Naive thymus-derived CD8-positive, alpha-beta T cell (primary cell): ENCODE measurements at regions not wholly inside any gene's neighbourhood (a gene's known extent, or its start where the extent isn't known, plus 50 kb on each side); places are given as distances from the start of the nearest gene placed in this dataset.

Source experiments
- ATAC-seq, 2 donors: fragments of 150-1000 bp; cut with Tn5 transposase in 1 of 2; sonication (Bioruptor Pico), chemical (Tn5 transposase) in 1 of 2; 1 replicate in 1 of 2; 2 replicates in 1 of 2; pipeline ENCODE4 v1.10.0; 2021; ENCODE audit warnings: mild to moderate bottlenecking in 2 of 2, moderate library complexity in 2 of 2
- POLR2A ChIA-PET: fragments of 350-600 bp; sonication (Branson Sonifier 250); formaldehyde crosslinking; loops from one replicate; lab custom pipeline; 2021; ENCODE audit warnings: antibody characterized with exemption; lab: Charles Lee
- DNase-seq, 10 donors: peaks; one replicate each; pipeline versions ENCODE4 v3.0.0 to v3.0.0-alpha.2; 2020 to 2022
- H3K27ac Mint-ChIP-seq, 10 donors: one replicate each; pipeline ENCODE4 v1.8.0; 2020 to 2022; ENCODE audit warnings: mild to moderate bottlenecking in 10 of 10, mixed read lengths in 10 of 10, moderate library complexity in 4 of 10, inconsistent platforms in 1 of 10
- H3K27me3 Mint-ChIP-seq, 5 donors: one replicate each; pipeline ENCODE4 v1.8.0; 2021 to 2022; ENCODE audit warnings: mixed read lengths in 5 of 5
- H3K36me3 Mint-ChIP-seq, 3 donors: one replicate each; pipeline ENCODE4 v1.8.0; 2020 to 2022; ENCODE audit warnings: mixed read lengths in 3 of 3, mild to moderate bottlenecking in 2 of 3, inconsistent platforms in 1 of 3
- H3K4me1 Mint-ChIP-seq, 4 donors: one replicate each; pipeline ENCODE4 v1.8.0; 2021 to 2022; ENCODE audit warnings: mixed read lengths in 4 of 4
- H3K4me3 Mint-ChIP-seq, 10 donors: one replicate each; pipeline ENCODE4 v1.8.0; 2020 to 2022; ENCODE audit warnings: mild to moderate bottlenecking in 10 of 10, mixed read lengths in 10 of 10, moderate library complexity in 6 of 10, inconsistent platforms in 1 of 10
- H3K9me3 Mint-ChIP-seq, 9 donors: one replicate each; pipeline ENCODE4 v1.8.0; 2020 to 2022; ENCODE audit warnings: mixed read lengths in 9 of 9, mild to moderate bottlenecking in 3 of 9, inconsistent platforms in 1 of 9, moderate library complexity in 1 of 9

DNA sequence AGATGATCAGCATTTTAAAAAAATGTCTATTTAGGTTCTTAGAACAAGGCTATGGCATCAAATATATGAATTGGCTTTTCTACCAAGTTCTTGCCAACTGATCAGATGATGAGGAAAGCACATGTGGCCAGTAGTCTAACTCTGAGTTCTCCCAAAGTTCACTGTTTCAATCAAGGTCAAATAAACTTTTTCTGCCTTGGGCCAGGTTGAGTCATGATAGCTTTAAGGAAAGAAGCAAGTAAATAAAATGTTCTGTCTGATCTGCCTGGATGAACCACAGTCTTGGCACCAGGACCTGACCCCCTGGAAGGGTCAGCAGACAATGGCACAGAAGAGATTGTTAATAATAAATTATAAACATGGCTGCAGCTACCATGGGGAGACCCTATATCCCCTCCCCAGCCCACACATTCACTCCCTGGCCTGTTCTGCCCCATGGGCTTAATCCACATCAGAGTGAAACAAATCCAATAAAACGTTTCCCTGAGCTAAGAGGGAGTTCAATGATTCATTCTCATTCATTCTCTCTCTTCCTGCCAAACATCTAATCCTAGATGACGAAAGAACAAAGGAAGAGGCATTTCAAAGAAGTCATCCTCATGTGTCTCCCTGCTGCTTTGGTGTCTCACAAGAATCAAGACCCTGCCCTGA is 661.6 kb downstream of the DHX35 start:
- H3K9me3 Mint-ChIP-seq: peaks cover 0 to 8% (median 0%) of the 10 kb centered on the region in 9 donors
- H3K27me3 Mint-ChIP-seq: peaks cover 0 to 11% (median 6%) of the 10 kb centered on the region in 5 donors
- POLR2A ChIA-PET: no interaction called here
- ATAC-seq (no peak), DNase-seq (no peak)
- H3K36me3 Mint-ChIP-seq: no peaks in the 10 kb centered on the region
- no peak overlapping the region for H3K4me3 Mint-ChIP-seq
- H3K4me1 Mint-ChIP-seq: no peaks in the 10 kb centered on the region
- H3K27ac Mint-ChIP-seq: no peak overlapping the region

DNA sequence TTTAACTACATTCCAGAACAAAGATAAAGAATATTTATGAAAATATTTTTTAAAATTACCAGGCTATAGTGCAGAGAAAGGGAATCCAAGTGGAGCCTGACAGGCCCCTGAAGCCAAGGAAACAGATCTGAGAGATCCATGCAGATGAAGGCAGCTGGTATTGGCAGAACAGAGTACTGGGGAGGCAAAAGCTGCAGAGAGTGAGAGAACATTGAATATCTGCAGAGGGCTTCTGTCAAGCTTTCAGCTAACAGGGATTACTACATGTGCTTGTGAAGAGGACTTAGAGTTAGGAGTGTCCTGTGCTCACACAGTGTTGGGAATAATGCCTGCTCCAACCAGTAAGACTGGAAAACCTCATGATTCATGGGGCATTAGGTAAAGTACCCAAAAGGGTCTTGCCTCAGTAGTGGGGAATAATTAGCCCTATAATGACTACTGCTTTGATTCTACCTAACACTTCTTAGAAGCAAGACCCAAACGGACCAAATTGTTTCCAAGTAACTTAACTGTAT is 657.2 kb downstream of the DHX35 start:
- no peak overlapping the region for H3K27ac Mint-ChIP-seq
- H3K27me3 Mint-ChIP-seq: peaks cover 0 to 2% (median 0%) of the 10 kb centered on the region in 5 donors
- no peak overlapping the region for H3K4me3 Mint-ChIP-seq
- H3K9me3 Mint-ChIP-seq: peaks cover 0 to 2% (median 0%) of the 10 kb centered on the region in 9 donors
- POLR2A ChIA-PET: no interaction called here
- H3K4me1 Mint-ChIP-seq: no peaks in the 10 kb centered on the region
- DNase-seq (no peak), ATAC-seq (no peak)
- H3K36me3 Mint-ChIP-seq: no peaks in the 10 kb centered on the region

GRCh38 chr20:39611901-39612300 is 649.8 kb downstream of the DHX35 start:
- no peak for ATAC-seq
- Mint-ChIP-seq H3K4me3 (no peak overlapping the region), H3K36me3 (no peaks in the 10 kb centered on the region), H3K4me1 (no peaks in the 10 kb centered on the region), H3K9me3 (peaks cover 0 to 22% (median 9%) of the 10 kb centered on the region in 9 donors), H3K27ac (no peak overlapping the region), H3K27me3 (peaks cover 0 to 8% (median 0%) of the 10 kb centered on the region in 5 donors)
- POLR2A ChIA-PET: no interaction called here
- DNase-seq: no peak

GRCh38 chr20:39607141-39607540 is 645.0 kb downstream of the DHX35 start:
- Mint-ChIP-seq H3K4me3 (no peak overlapping the region), H3K36me3 (no peaks in the 10 kb centered on the region)
- POLR2A ChIA-PET: no interaction called here

GRCh38 chr20:39605908-39606307 is 643.8 kb downstream of the DHX35 start:
- POLR2A ChIA-PET: no interaction called here
- Mint-ChIP-seq H3K27ac (no peak overlapping the region), H3K4me1 (no peaks in the 10 kb centered on the region), H3K9me3 (peaks cover 0 to 17% (median 9%) of the 10 kb centered on the region in 9 donors), H3K27me3 (peaks cover 0 to 22% (median 8%) of the 10 kb centered on the region in 5 donors), H3K36me3 (no peaks in the 10 kb centered on the region), H3K4me3 (no peak overlapping the region)
- no peak for DNase-seq
- ATAC-seq: no peak

More at GRCh38 chr20:39607141-39607540, 645.0 kb downstream of the DHX35 start:
- Mint-ChIP-seq H3K27me3 (peaks cover 0 to 22% (median 8%) of the 10 kb centered on the region in 5 donors), H3K27ac (no peak overlapping the region), H3K9me3 (peaks cover 0 to 22% (median 11%) of the 10 kb centered on the region in 9 donors), H3K4me1 (no peaks in the 10 kb centered on the region)
- DNase-seq: no peak
- ATAC-seq: no peak

DNA sequence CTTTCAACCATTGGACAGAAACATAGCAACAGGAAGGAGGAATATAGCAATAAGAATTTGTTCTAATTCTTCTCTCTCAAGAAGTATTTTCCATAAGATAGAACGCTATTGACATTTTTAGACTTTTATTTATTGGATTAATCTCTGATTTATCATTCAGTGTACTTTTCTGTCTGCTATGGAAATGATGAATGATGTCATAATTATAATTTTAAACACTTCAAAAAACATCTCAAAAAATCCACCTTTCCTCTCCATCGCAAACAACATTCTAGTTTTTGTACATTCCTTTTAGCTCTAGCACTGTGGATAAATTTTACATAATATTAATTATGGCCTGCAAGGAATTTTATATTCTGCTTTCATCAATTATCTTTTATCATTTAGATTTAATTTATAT is 643.2 kb downstream of the DHX35 start:
- ATAC-seq (no peak), DNase-seq (no peak)
- peaks cover 0 to 22% (median 8%) of the 10 kb centered on the region in 5 donors for H3K27me3 Mint-ChIP-seq
- H3K36me3 Mint-ChIP-seq: no peaks in the 10 kb centered on the region
- peaks cover 0 to 14% (median 6%) of the 10 kb centered on the region in 9 donors for H3K9me3 Mint-ChIP-seq
- POLR2A ChIA-PET: no interaction called here
- H3K4me1 Mint-ChIP-seq: no peaks in the 10 kb centered on the region
- no peak overlapping the region for H3K4me3 Mint-ChIP-seq
- no peak overlapping the region for H3K27ac Mint-ChIP-seq

DNA sequence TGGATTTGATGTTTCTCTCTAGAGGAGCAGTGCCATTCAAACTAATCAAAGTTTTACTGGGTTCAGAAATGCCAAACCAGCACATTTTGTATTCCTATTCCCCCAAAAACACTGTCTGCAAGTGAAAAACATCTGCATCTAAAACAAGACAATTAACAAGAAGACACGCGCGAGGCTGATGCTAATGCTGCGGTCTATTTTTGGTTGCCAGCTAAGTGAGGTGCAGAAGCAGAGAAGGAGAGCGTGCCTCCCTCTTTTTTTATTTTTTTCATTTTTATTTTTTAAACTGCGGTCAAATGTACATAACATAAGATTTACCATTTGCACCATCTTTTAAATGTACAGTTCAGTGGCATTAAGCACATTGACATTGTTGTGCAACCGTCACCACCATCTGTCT is 641.1 kb downstream of the DHX35 start:
- POLR2A ChIA-PET: no interaction called here
- Mint-ChIP-seq H3K4me3 (no peak overlapping the region), H3K36me3 (no peaks in the 10 kb centered on the region), H3K9me3 (peaks cover 0 to 8% (median 2%) of the 10 kb centered on the region in 9 donors), H3K4me1 (no peaks in the 10 kb centered on the region), H3K27me3 (peaks cover 0 to 26% (median 11%) of the 10 kb centered on the region in 5 donors), H3K27ac (no peak overlapping the region)
- DNase-seq (no peak), ATAC-seq (no peak)

GRCh38 chr20:39602649-39603048 is 640.5 kb downstream of the DHX35 start:
- Mint-ChIP-seq H3K9me3 (peaks cover 0 to 7% (median 2%) of the 10 kb centered on the region in 9 donors), H3K36me3 (no peaks in the 10 kb centered on the region), H3K27ac (no peak overlapping the region), H3K4me3 (no peak overlapping the region), H3K27me3 (peaks cover 0 to 26% (median 11%) of the 10 kb centered on the region in 5 donors), H3K4me1 (no peaks in the 10 kb centered on the region)
- DNase-seq: no peak
- no peak for ATAC-seq
- POLR2A ChIA-PET: no interaction called here

GRCh38 chr20:39600871-39601270 is 638.7 kb downstream of the DHX35 start:
- Mint-ChIP-seq H3K4me3 (no peak overlapping the region), H3K4me1 (no peaks in the 10 kb centered on the region), H3K27ac (no peak overlapping the region), H3K27me3 (peaks cover 0 to 22% (median 9%) of the 10 kb centered on the region in 5 donors), H3K9me3 (peaks cover 0 to 7% (median 2%) of the 10 kb centered on the region in 9 donors), H3K36me3 (no peaks in the 10 kb centered on the region)
- no peak for ATAC-seq
- POLR2A ChIA-PET: no interaction called here
- no peak for DNase-seq

GRCh38 chr20:39600156-39600555 is 638.0 kb downstream of the DHX35 start:
- ATAC-seq: no peak
- POLR2A ChIA-PET: no interaction called here
- Mint-ChIP-seq H3K9me3 (peaks cover 0 to 7% (median 2%) of the 10 kb centered on the region in 9 donors), H3K27ac (no peak overlapping the region), H3K36me3 (no peaks in the 10 kb centered on the region), H3K4me1 (no peaks in the 10 kb centered on the region), H3K4me3 (no peak overlapping the region), H3K27me3 (peaks cover 0 to 22% (median 9%) of the 10 kb centered on the region in 5 donors)
- no peak for DNase-seq

GRCh38 chr20:39596554-39596953 is 634.4 kb downstream of the DHX35 start:
- ATAC-seq: no peak
- POLR2A ChIA-PET: no interaction called here

GRCh38 chr20:39592371-39592770 is 630.2 kb downstream of the DHX35 start:
- H3K4me3 Mint-ChIP-seq: no peak overlapping the region
- POLR2A ChIA-PET: no interaction called here
- DNase-seq (no peak), ATAC-seq (no peak)
- peaks cover 0 to 16% (median 0%) of the 10 kb centered on the region in 9 donors for H3K9me3 Mint-ChIP-seq
- no peak overlapping the region for H3K27ac Mint-ChIP-seq
- H3K36me3 Mint-ChIP-seq: no peaks in the 10 kb centered on the region
- peaks cover 7 to 18% (median 10%) of the 10 kb centered on the region in 5 donors for H3K27me3 Mint-ChIP-seq
- H3K4me1 Mint-ChIP-seq: peaks cover 0 to 1% (median 0%) of the 10 kb centered on the region in 4 donors

More at GRCh38 chr20:39596554-39596953, 634.4 kb downstream of the DHX35 start:
- no peaks in the 10 kb centered on the region for H3K36me3 Mint-ChIP-seq
- H3K4me3 Mint-ChIP-seq: no peak overlapping the region
- DNase-seq: no peak
- no peaks in the 10 kb centered on the region for H3K4me1 Mint-ChIP-seq
- H3K9me3 Mint-ChIP-seq: peaks cover 0 to 7% (median 0%) of the 10 kb centered on the region in 9 donors
- peaks cover 0 to 11% (median 4%) of the 10 kb centered on the region in 5 donors for H3K27me3 Mint-ChIP-seq
- no peak overlapping the region for H3K27ac Mint-ChIP-seq

DNA sequence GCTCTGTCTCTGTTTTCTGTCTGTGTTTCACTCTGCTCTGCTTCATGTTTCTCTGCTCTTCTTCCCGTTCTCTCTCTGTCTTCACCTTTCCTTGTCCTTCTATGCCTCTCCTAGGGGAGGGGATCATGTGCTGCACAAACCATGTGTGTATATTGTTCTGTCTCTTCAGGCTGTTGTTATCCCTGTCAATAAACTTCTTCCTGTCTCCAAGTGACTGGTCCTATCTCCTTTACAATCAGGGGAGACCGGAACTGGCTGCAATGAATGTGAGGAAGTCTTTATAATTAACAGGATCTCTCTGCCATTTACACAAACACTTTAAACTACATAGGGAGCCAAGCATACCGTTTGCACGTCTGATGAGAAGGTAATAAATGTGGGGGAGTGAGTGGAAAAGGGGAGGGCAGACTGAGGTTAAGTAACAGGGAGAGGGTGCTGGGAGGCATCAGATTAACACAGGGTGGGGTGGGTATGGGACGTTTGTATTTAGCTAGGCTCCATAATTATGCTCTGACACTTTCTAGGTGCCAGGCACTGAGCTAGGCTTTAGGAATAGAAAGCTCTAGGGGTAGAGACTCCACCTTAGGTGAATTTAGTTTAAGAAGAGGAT is 626.1 kb downstream of the DHX35 start:
- Mint-ChIP-seq H3K4me3 (no peak overlapping the region), H3K4me1 (peaks cover 0 to 1% (median 0%) of the 10 kb centered on the region in 4 donors), H3K27ac (no peak overlapping the region), H3K9me3 (peaks cover 0 to 29% (median 4%) of the 10 kb centered on the region in 9 donors), H3K36me3 (peaks cover 0 to 5% (median 0%) of the 10 kb centered on the region in 3 donors), H3K27me3 (peaks cover 8 to 25% (median 16%) of the 10 kb centered on the region in 5 donors)
- POLR2A ChIA-PET: no interaction called here
- DNase-seq (no peak), ATAC-seq (no peak)
